HG03432 (cell line): ENCODE measurements at regions not wholly inside any gene's neighbourhood (a gene's known extent, or its start where the extent isn't known, plus 50 kb on each side); places are given as distances from the start of the nearest gene placed in this dataset.
"Not testable (repeated sequence)": the region's sequence is repeated elsewhere in the genome, so short reads cannot be mapped to it uniquely, and the experiment has no call there.

Source experiments
- ATAC-seq: cut with Tn5 transposase; IDR thresholded peaks from one replicate; pipeline ENCODE4 v1.9.1; 2021; ENCODE audit warnings: mild to moderate bottlenecking, moderate library complexity; ENCODE audit not compliant: unreplicated experiment

DNA sequence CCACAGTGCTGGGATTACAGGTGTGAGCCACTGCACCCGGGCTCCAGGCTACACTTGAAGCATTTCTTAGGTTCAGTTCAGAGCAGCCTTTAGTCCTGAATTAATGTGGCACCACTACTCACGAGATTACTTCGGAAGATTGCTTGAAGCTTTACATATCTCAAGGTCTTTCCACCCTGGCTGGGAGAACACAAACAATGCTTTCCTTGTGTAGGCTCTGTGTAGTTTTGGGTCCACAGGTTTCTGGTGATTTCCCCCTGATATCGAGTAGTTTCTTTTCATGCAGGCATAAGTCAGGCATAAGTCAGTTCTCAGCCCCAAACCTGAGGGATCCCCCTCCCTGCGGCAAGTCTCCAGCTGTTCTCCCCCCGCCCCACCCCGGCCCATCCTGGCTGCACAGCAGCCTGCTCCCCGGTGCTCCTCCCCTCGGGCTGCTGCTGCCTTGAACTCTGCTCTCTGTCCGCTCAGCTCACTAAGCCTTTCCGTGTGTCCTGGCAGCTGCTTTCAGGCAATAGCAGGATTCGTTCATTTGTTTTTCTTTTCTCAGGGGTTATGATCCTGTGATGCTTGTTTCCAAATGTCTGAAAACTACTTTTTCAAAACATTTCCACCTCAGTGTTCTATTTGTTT is 417.7 kb downstream of the TMEM121 start:
- no peak for ATAC-seq

DNA sequence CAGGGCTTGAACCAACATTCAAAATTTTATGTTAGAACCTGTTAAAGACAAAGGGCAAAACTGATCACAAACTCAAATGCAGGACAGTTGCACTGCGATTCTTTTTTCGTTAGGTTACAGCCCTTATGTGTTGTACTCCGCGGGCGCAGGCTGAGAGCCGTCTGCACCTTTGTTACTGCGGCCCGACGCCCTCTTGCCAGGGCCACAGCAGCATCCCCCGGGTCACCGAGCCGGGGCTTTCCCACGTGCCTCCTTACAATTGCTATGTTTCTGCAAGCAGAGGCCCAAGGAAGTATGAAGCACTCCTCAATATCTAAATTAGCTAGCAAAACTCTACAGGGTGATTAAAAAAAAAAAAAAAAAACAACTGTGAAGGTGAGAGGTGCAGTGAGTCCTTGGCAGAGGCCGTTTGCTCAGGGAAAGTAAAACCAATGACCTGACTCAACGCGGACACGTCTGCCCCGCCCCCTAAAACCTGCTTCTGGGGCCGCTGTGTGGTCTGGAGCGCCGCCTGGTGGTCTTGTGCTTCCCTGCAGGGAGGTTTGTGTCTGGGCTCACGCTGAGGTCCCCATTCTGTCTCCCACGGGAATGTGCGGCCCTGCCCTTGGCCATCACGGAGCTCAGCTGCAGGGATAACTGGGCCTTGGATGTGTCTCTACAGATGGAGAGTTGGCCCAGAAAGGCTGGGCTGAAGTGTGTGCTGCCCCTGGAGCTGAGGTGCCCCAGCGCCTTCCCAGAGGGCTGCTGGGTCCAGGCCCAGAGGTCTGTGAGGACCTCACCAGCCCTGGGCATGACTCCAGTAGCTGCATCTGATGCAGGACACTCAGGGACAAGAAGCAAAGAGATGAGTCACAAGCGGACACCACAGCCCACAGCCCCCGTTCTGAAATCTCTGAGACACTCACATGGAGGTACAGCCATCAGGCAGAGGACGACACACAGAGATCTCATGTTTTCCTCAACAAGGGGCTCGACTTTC is 418.5 kb downstream of the TMEM121 start:
- no peak for ATAC-seq

GRCh38 chr14:105945896-105946295 is 419.5 kb downstream of the TMEM121 start:
- ATAC-seq = no peak

DNA sequence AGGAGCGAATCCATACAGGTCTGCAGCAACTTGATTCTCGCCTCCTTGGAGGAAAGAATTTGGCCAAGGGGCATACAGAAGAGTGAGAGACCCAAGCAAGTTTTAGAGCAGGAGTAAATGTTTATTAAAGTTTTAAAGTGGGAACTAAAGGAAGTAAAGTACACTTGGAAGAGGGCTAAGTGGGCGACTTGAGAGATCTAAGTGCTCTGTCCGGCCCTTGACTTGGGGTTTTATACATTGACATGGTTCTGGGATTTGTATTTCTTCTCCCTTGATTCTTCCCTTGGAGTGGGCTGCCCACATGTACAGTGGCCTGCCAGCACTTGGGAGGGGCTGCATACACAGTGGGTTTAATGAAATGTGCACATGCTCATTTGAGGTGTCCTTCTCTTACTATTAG is 421.2 kb downstream of the TMEM121 start:
- no peak for ATAC-seq

GRCh38 chr14:105948955-105949354 is 422.6 kb downstream of the TMEM121 start:
- ATAC-seq = not testable (repeated sequence)

DNA sequence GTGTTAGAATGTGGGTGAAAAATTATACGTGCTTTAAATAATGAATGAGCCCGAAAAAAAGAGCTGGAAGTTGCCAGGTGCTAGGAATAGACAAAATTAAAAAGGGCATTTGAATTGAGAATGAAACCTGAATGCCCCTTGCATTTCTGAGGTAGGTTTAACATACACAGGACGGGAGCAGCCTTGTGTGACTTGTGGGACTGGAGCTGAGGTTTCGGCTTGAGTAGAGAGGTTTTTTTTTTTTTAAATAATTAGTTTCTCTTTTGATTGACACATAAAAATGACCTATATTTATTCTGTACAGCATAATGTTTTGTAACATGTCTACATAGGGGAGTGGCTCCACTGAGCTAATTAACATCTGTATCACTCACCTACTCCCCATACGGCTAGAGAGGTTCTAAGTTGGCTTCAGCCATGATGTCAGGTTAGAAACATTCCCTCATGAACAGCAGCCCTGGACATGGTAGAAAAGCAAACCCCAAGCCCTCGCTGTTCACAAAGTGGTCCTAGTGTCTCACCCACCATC is 424.0 kb downstream of the TMEM121 start:
- ATAC-seq = not testable (repeated sequence)

- ATAC-seq = no peak
Observed at GRCh38 chr14:105951399-105951798, 425.0 kb downstream of the TMEM121 start.

DNA sequence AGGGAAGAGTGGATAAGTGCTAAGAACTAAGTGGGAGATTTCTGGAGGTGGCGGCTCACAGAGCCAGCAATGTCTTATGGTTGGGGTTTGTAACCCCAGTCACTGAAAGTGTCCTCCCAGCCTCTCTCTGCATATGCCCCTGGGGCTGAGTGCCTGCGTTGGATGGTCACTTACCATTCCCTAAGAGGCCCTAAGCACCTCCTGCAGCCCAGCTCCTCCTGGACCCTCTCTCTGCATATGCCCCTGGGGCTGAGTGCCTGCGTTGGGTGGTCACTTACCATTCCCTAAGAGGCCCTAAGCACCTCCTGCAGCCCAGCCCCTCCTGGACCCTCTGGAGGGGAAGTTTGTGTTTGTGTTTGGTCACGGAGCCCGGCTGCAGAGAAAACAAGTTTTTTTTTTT is 425.8 kb downstream of the TMEM121 start:
- ATAC-seq = no peak

DNA sequence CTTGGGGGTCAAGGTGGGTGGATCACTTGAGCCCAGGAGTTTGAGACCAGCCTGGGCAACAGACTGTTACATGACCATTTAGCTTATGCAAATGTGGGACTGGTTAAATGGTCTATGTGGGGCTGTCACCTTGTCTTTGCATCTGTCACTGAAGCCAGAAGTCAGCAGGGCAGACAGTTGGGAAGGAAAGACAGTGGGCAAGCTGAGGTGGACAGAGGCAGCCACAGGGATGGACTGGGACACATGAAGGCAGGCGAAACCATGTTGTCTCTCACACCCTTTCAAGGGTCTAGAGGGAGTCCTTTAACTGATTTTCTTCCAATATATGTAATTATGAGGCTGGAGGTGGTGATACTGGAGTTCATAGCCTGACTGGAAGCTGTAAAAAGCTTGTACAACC is 426.4 kb downstream of the TMEM121 start:
- ATAC-seq = no peak

DNA sequence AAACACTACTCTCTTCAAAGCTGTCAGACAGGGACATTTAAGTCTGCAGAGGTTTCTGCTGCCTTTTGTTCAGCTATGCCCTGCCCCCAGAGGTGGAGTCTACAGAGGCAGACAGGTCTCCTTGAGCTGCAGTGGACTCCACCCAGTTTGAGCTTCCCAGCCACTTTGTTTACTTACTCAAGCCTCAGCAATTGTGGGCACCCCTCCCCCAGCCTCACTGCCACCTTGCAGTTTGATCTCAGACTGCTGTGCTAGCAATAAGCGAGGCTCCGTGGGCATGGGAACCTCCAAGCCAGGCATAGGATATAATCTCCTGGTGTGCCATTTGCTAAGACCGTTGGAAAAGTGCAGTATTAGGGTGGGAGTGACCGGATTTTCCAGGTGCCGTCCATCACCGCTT is 435.2 kb downstream of the TMEM121 start:
- ATAC-seq = not testable (repeated sequence)

GRCh38 chr14:105962532-105962931 is 436.1 kb downstream of the TMEM121 start:
- no peak for ATAC-seq

GRCh38 chr14:105968291-105968690 is 441.9 kb downstream of the TMEM121 start:
- ATAC-seq = no peak

DNA sequence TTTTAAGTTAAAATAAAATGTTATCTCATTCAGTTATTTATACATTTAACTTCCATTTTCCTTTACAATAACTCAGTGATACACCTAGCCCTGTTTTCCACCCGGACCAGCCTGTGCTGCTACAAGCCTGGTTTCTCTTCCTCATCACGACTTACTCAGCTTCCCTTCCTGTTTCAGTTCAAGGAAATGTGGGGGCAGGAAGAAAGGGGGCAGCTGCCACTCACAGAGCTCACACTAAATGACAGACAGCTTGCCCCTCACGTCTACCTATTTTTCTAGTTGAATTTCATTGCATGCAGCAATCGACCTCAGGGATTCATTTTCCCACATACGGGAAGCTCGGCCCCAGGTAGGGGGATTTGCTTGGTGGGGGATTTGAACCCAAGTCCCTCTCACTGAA is 442.6 kb downstream of the TMEM121 start:
- not testable (repeated sequence) for ATAC-seq

- not testable (repeated sequence) for ATAC-seq
Observed at GRCh38 chr14:105970821-105971220, 444.4 kb downstream of the TMEM121 start.

GRCh38 chr14:105971593-105972500 is 445.5 kb downstream of the TMEM121 start:
- ATAC-seq = no peak

DNA sequence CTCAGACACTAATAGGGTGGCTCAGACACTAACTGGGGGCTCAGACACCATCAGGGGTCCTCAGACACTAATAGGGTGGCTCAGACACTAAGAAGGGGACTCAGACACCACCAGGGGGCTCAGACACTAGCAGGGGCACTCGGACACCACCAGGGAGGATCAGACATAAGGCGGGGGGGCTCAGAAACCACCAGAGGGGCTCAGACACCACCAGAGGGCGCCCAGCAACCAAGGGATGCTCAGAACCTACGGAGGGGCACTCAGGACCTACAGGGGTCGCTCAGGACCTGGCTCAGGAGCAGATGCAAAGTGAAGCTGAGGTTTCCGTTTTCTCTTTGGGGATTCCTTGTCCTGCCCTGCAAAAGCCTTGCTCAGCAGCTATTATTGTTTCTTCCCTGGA is 448.5 kb downstream of the TMEM121 start:
- no peak for ATAC-seq

GRCh38 chr14:105978618-105979295 is 452.4 kb downstream of the TMEM121 start:
- ATAC-seq = no peak

DNA sequence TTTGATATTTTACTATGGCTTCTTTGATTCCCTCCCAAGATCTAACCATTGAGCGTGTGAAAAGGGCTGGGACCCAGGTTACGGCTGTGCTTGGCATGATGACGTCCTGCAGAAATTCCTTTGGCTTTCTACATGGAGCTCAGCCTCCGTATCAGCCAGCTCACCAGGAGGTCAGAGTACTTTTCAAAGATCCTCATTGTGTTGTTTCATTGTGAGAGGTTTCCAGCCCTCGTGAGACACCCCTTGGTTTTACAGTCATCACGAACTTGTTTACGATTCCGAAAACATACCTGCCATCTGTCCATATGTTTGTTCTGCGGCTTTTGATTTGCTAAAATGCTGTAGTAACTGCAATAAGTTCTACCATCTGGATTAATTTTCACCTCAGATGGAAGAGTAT is 453.1 kb downstream of the TMEM121 start:
- no peak for ATAC-seq

DNA sequence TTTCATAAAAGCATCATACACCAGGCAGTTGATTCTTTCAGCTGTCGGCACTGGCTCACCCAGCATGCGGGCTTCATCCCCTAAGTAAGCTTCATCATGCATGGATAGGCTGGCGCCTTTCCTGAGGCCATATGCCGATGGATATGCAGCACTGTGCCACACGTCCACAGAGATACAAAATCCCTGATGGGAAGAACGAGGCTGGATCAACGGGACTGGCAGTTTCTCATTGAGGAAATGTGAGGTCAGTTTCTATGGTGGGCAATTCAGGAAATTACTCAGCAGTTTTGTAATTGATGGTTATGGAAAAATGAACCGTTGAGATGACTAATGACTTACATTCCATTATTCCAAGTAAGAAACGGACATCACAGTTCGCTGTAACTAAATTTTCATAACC is 453.8 kb downstream of the TMEM121 start:
- no peak for ATAC-seq
